HPDE6-E6E7 (cell line): ENCODE measurements at regions not wholly inside any gene's neighbourhood (a gene's known extent, or its start where the extent isn't known, plus 50 kb on each side); places are given as distances from the start of the nearest gene placed in this dataset.
"Not testable (repeated sequence)": the region's sequence is repeated elsewhere in the genome, so short reads cannot be mapped to it uniquely, and the experiment has no call there.

Experiments used
- DNase-seq: peaks from one replicate; pipeline ENCODE4 v3.0.0; 2011; ENCODE audit warnings: missing footprints; ENCODE audit errors: extremely low spot score

- DNase-seq, result no peak
Observed at GRCh38 chr20:41784209-41784958, 166.2 kb upstream of the CHD6 start.

- no peak for DNase-seq
Observed at GRCh38 chr20:41783423-41784208, 165.4 kb upstream of the CHD6 start.

- no peak for DNase-seq
Observed at GRCh38 chr20:41782730-41783406, 164.7 kb upstream of the CHD6 start.

GRCh38 chr20:41782255-41782654 lies 164.1 kb upstream of the CHD6 start:
- DNase-seq, result no peak

- no peak for DNase-seq
Observed at GRCh38 chr20:41776421-41776820, 158.2 kb upstream of the CHD6 start.

- DNase-seq, result no peak
Observed at GRCh38 chr20:41774291-41774690, 156.1 kb upstream of the CHD6 start.

- DNase-seq, result no peak
Observed at GRCh38 chr20:41770965-41771364, 152.8 kb upstream of the CHD6 start.

GRCh38 chr20:41770427-41770826 lies 152.2 kb upstream of the CHD6 start:
- DNase-seq, result no peak

GRCh38 chr20:41769592-41770018 lies 151.4 kb upstream of the CHD6 start:
- no peak for DNase-seq

GRCh38 chr20:41750137-41750536 lies 132.0 kb upstream of the CHD6 start:
- DNase-seq, result no peak

GRCh38 chr20:41748756-41749582 lies 130.8 kb upstream of the CHD6 start:
- no peak for DNase-seq

- no peak for DNase-seq
Observed at GRCh38 chr20:41748051-41748450, 129.9 kb upstream of the CHD6 start.

- no peak for DNase-seq
Observed at GRCh38 chr20:41747226-41747625, 129.0 kb upstream of the CHD6 start.

GRCh38 chr20:41746635-41747034 lies 128.5 kb upstream of the CHD6 start:
- DNase-seq, result no peak

- peak; percentile 69 for DNase-seq
Observed at GRCh38 chr20:41738604-41739206, 120.5 kb upstream of the CHD6 start.

GRCh38 chr20:41735949-41736348 lies 117.8 kb upstream of the CHD6 start:
- no peak for DNase-seq

GRCh38 chr20:41734506-41734945 lies 116.3 kb upstream of the CHD6 start:
- peak; percentile 68 for DNase-seq

GRCh38 chr20:41733151-41733550 lies 115.0 kb upstream of the CHD6 start:
- DNase-seq, result no peak

GRCh38 chr20:41731198-41731597 lies 113.0 kb upstream of the CHD6 start:
- not testable (repeated sequence) for DNase-seq

GRCh38 chr20:41727681-41728080 lies 109.5 kb upstream of the CHD6 start:
- not testable (repeated sequence) for DNase-seq

GRCh38 chr20:41726727-41727126 lies 108.5 kb upstream of the CHD6 start:
- DNase-seq, result no peak
